GM12892 (cell line): ENCODE measurements at regions not wholly inside any gene's neighbourhood (a gene's known extent, or its start where the extent isn't known, plus 50 kb on each side); places are given as distances from the start of the nearest gene placed in this dataset.

Source experiments
- DNase-seq: peaks from one replicate; pipeline ENCODE4 v3.0.0; 2011; ENCODE audit not compliant: insufficient read length
- FAIRE-seq: peaks from 2 replicates; lab custom pipeline; 2011; peaks lifted over from hg19 to GRCh38; lab: Jason Lieb, UNC
- POLR2A ChIP-seq: IDR thresholded peaks from 2 replicates; pipeline ENCODE4 v1.6.1; 2011; ENCODE audit warnings: low read depth, low read length, control low read depth
- POLR2AphosphoS5 ChIP-seq: IDR thresholded peaks from 2 replicates; pipeline ENCODE4 v1.6.1; 2011; ENCODE audit warnings: low read depth, low read length, control low read depth
- TAF1 ChIP-seq: IDR thresholded peaks from 2 replicates; pipeline ENCODE4 v1.6.1; 2011; ENCODE audit warnings: low read depth, mild to moderate bottlenecking, control low read depth, low read length, borderline replicate concordance

DNA sequence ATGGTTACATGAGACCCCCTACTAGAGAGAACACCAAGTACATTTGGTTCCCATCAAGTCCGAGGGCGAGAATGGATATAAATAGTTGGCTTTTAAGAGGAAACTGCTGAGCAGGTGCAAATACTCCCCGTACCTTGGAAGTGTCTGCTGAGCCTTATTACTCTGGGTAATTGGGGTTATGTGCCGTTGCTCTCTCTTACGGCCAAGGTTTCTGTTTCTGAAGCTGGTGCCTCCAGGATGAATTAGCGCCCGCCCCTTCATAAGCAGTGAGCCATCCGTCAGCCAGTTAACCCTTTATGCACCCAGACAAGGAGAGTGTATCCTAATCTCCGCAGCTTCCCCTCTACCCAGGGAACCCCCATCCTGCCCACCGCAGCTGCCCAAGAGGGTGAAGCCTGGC lies 90.4 kb upstream of the AJAP1 start:
- DNase-seq = no peak
- FAIRE-seq = no peak
- no peak for TF ChIP-seq POLR2AphosphoS5

DNA sequence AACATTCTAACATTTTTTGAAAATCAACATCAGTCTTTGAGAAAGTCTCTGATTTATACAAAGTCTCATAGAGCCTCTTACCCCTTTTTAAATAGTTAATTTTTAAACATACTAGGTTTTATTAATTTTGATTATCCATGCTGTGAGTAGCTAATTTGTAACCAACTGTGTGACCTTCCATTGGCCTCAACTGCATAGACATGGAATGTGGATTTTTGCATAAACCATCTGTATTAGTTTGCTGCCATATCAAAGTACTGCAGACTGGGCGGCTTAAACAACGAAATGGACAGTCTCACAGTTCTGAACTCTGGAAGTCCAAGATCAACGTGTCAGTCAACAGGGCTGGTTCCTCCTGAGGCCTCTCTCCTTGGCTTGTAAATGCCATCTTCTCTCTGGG lies 89.2 kb upstream of the AJAP1 start:
- DNase-seq (no peak), FAIRE-seq (no peak)
- no peak for TF ChIP-seq POLR2AphosphoS5
- TF ChIP-seq TAF1 = no peak
- TF ChIP-seq POLR2A = no peak

DNA sequence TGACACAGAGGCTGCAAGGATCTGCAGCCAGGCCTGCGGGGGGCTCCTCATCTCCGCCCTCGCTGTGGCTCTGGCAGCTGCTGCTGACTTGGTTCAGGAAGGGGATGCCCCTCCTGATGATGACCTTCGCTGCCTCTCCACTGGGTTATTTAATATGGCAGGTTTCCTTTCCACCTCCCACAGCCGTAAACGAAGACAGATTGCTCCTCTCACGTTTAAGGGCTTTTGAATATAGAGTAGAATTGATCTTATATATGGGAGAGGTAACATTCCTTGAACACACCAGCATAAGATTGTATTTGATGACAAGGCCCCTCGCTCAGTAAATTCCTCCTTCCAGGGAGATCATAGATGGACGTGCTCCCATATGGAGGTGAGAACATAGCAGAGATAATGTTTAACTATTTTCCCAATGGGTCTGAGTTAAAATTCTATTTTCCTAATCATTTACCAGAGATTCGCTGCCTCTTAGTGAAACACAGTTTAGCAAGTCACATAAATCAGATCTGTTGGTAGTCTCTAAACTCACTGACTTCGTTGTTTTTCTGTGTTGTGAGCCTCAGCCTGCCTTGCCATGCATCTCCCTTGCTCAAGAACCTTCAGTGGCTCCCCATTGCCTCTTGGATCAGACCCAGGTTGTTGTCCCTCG lies 88.5 kb upstream of the AJAP1 start:
- TF ChIP-seq TAF1 (no peak), POLR2A (no peak), POLR2AphosphoS5 (no peak)
- FAIRE-seq (no peak), DNase-seq (no peak)

DNA sequence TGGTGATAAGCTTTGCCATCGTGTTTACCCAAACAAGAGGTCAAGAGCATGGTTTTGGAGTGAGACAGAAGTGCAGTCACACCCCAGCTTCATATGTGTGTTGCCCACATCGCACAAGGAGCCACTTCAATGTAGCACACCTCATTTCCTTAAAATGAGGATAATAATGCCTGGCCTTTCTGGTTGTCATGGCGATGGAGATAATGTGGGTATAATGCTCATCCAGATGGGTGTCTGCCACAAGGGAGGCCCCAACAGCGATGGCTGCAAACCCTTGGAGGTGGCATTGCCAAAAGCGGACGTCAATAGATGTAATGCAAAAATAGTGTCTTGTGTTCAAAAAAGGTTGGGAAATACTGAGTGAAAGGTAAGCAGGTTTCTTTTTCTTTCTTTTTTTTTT lies 83.1 kb upstream of the AJAP1 start:
- FAIRE-seq (no peak), DNase-seq (no peak)
- TF ChIP-seq POLR2AphosphoS5 (no peak), TAF1 (no peak), POLR2A (no peak)

DNA sequence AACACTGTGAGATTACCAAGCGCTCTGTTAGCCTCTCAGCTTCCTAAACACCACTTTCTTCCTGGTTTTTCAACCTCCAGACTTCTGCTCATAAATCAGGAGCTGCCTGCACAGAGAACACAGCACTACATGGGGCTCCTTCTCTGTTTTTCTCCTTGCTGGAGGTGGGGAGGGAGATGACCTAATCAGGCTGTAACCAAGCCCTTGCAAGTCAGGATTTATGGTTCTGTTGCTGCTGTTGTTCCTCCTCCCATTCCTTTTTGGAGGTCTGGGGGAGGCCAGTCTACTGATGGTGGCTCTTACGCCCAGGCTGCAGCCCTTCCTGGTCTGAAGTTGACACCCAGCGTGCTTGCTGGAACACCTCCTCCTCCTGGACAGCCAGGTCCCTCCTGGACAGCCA lies 80.9 kb upstream of the AJAP1 start:
- no peak for FAIRE-seq

DNA sequence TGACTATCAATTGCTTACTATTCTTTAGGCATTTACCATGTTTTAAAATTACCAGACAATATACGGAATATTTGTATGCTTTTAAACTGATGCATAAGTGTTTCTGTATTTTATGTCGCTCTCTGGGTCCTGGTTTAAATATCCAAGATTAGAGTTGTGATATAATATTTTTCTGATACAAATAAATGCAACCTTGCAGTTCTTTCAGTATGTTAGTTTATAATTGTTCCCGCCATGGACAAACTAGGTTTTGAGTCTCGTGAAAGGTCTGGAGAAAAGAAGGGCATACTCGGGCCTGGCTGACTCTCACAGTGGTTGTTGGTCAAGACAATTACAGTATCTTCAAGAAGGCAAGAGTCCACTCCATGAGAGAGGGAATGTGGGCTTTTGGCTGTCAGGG lies 72.6 kb upstream of the AJAP1 start:
- no peak for TF ChIP-seq TAF1
- TF ChIP-seq POLR2A = no peak
- no peak for TF ChIP-seq POLR2AphosphoS5

More for the DNA sequence above, 80.9 kb upstream of the AJAP1 start:
- TF ChIP-seq POLR2AphosphoS5 = no peak
- no peak for TF ChIP-seq POLR2A
- no peak for TF ChIP-seq TAF1
- DNase-seq = no peak

DNA sequence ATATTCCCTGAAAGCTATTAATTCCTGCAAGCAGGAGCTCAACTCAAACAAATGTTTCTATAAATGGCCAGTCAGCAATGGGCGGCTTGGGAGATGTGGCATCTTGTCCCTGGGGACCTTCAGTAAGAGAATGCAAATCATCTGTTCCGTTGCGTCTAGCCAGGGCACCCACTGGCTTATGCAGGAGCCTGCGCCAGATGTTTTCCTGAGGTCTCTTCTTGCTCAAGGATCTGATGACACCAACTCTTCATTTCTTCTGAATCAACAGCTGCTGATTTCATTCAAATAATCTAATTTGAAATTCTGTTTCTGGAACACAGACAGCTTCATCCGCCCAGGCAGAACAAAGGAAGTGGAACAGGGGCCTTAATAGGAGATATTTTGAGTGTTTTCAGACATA lies 70.0 kb upstream of the AJAP1 start:
- no peak for TF ChIP-seq POLR2A
- TF ChIP-seq TAF1 = no peak
- no peak for TF ChIP-seq POLR2AphosphoS5
- DNase-seq (no peak), FAIRE-seq (no peak)

More for the DNA sequence above, 72.6 kb upstream of the AJAP1 start:
- FAIRE-seq (no peak), DNase-seq (no peak)

DNA sequence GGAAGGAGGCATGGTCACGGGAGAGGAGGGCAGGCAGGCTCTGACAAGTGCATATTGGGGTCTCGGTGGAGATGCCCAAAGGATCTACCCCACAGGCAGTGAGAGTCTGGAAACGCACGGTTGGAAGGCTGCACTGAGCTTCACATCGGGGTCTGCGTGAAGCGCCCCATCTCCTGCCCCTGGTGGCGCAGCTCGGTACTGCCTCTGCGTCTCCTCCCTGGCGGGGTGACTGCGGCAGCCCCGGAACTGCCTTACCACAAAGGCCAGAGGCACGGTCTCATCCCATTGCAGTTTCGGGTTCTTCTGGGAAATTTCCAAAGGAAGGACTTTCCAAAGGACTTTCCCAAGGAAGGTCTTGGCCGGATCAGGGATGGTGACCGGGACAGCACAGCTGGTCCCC lies 69.2 kb upstream of the AJAP1 start:
- TF ChIP-seq POLR2A (no peak), TAF1 (no peak), POLR2AphosphoS5 (no peak)
- no peak for FAIRE-seq
- DNase-seq = no peak

DNA sequence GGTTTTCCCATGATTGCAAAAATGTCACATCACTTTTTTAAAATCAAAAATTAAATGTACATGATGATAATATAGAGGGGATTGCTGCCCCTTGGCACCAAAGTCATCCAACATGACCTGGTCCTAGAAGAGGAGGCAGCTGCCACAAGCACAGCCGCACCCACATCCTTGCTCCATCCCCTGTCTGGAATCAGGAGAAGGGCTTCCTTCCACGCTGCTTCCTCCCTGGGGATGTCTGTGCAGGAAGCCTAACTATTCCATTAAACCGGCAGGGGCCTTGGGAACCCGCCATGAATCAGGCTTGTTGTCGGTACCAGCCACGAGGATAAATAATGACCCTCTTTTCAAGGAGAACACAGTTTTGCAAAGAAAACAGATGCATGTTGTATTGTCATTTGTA lies 68.7 kb upstream of the AJAP1 start:
- DNase-seq (no peak), FAIRE-seq (no peak)
- TF ChIP-seq TAF1 (no peak), POLR2A (no peak), POLR2AphosphoS5 (no peak)

DNA sequence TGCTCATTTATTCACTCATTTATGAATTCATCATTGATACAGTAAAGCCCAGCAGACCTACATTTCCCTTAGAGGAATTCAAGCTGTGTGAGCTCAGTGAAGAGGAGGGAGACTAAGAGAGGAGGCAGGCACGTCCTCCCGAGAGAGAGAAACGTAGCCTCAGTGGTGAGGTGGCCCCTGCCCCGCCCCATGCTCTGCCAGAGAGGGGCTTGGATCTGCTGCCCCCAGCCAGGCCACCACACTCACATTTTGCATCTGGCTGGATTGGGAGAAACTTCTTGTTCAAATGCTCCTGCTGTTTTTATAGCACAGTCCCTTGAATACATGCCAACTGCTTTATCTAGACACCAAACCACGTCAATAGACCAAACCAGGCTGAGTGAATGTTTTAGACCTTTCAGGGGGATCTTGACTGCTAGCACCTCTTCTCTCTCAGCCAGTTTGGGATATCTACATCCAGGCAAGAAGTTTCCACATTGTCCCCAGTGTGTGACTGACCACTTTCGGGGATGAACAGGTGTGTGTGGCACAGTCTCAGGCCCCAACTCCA lies 67.7 kb upstream of the AJAP1 start:
- FAIRE-seq (no peak), DNase-seq (no peak)
- TF ChIP-seq POLR2AphosphoS5 (no peak), POLR2A (no peak), TAF1 (no peak)

DNA sequence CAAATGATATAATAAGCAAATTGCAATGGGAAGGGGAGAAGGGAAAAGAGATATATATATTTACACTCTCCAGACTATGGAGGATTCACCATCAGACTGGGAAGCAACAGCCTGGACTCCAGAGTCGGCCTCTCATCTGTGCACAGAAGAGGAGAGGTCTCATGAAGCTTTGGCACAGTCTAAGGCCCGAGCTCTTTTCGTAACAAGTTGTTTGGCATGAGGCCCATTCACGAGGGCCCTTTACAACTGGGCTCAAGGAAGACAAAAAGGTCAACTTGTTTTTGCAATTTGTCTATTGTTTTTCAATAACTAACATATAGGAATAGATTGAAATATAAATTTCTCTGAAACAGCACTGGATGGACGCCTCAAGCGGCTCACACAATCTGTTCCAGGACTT lies 66.7 kb upstream of the AJAP1 start:
- DNase-seq = no peak
- no peak for FAIRE-seq
- no peak for TF ChIP-seq TAF1
- no peak for TF ChIP-seq POLR2AphosphoS5
- no peak for TF ChIP-seq POLR2A

DNA sequence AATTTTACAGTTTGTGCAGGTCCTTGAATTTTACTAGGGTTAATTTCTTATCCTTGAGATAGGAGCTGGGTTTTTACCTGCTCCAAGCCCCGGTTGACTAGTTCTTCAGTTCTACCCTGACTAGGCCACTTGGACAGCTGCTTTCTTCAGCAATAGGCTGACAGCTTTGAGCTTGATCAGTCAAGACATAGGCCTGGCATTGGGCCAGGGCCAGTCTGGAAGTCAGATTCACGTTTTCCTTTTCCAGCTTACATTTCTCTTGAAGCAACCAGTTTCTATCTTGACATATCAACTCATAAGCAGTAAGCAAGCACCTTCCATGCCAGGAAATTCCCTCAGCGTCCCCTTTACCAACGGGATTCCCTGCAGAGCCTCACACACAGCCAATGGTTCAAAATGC lies 63.7 kb upstream of the AJAP1 start:
- FAIRE-seq (no peak), DNase-seq (no peak)
- TF ChIP-seq POLR2A (no peak), TAF1 (no peak), POLR2AphosphoS5 (no peak)

DNA sequence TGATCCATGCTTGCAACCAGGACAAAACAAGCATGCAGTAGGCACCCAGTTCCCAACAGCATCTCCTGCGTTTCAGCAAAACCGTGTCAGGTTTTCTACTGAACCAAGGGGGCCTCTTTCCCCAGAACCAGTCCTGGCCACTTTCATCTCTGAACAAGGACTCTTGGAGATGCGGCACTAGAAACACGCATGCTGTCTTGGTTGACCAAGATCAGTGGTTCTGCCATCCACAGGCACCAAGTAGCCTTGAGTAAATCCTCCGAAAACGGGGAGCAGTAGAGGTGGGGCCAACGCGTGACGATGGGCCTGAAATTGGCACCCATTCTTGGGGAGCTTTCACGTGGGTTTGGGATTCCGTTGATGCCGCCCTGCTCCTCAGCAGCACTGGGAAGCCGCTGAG lies 62.5 kb upstream of the AJAP1 start:
- FAIRE-seq (no peak), DNase-seq (no peak)

More for the DNA sequence above, 62.5 kb upstream of the AJAP1 start:
- TF ChIP-seq POLR2AphosphoS5 = no peak
- TF ChIP-seq TAF1 = no peak
